ENCODE measurements at regions not wholly inside any gene's neighbourhood (a gene's known extent, or its start where the extent isn't known, plus 50 kb on each side); places are given as distances from the start of the nearest gene placed in this dataset.

DNA sequence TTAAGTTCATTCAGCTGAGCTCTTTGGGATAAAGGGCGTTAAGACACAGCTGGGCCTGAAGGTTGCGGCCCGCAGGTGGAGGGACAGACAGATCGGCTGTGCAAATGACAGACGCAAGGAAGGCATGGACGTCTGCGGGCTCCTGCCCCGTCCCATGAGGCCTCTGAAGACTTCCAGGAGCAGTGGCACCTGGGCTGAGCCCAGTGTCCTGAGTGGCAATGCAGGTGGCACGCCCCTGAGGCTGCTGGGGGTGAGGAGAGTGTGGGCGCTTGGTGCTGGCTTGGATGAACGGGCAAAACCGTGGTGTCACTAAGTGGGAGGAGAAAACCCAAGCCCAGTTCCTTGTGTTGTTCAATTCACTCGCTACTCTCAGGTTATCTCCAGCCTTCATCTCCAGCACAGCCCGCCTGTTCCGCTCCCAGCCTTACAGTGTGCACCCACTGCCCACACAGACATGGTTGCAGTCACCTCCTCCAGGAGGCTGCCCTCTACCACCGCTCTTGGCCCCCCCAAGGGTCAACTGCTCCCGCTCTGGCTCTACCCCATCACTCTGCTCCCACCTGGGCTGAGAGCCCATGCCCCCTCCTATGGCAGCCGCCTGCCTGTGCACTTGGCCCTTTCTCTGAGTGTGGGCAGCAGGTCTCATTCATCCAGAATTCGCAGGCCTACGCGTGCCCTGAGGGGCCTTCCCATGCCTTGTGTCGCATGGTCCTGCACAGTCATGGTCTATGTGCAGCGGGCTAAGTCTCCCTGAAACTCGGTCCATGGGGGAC is 50.3 kb downstream of the PTGR3 start:
- DNase-seq, result no peak

DNA sequence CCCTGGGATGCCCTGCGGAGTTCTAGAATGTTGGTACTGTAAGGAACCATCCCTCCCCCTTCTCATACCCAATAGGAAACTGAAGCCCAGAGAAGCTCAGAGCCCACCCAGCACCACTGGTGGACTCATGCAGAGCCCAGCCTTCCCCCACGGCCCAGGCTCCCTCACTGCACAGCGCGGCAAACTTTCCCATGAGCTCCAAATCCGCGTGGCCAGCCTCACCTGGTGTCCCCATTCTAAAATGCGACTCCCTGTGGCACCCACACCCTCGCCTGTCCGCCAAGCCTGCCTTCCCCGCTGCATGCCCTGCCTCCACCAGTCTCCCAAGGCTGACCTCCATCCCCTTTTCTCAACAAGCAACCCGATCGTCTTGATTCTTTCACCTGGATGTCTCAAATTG is 51.1 kb downstream of the PTGR3 start:
- DNase-seq, result no peak

DNA sequence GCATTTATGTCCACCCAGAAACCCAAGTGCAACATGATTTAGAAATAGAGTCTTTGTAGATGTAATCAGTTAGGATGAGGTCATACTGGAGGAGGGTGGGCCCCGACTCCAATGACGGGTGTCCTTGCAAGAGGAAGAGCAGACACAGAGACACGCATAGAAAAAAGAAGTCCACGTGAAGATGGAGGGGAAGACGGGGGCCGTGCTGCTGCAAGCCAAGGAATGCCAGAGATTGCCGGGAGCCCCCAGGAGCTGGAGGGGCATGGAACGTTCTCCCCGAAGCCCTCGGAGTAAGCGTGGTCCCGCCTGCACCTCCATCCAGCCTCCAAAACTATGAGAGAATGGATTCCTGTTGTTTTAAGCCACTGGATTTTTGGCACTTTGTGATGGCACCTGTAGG is 51.6 kb downstream of the PTGR3 start:
- DNase-seq, result no peak

GRCh38 chr18:75156831-75157230 is 52.1 kb downstream of the PTGR3 start:
- no peak for DNase-seq

DNA sequence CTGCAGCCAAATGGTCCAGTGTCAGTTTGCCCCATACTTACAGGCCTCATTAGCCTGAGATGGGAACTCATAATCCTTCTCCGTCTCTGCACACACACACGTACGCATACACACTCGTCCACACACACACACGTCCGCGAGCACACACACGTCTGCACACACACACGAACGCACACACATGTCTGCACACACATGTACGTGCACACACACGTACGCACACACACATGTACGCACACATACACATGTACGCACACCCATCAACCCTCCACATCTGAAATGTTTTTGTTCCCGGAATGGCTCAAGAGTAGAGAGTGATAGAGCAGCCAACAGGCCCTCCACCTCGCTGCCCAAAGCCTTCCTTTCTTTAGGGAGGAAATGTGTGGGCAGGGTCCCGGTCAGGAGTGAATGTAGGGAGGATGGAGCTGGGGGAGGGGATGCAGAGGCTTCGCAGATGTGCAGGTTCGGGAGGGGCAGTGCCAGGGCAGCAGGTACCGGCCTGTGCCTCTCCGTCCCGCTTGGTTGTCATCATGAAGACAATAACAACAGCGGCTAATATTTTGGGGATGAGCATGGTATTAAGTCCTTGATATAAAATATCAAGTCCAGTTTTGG is 52.7 kb downstream of the PTGR3 start:
- DNase-seq, result no peak

DNA sequence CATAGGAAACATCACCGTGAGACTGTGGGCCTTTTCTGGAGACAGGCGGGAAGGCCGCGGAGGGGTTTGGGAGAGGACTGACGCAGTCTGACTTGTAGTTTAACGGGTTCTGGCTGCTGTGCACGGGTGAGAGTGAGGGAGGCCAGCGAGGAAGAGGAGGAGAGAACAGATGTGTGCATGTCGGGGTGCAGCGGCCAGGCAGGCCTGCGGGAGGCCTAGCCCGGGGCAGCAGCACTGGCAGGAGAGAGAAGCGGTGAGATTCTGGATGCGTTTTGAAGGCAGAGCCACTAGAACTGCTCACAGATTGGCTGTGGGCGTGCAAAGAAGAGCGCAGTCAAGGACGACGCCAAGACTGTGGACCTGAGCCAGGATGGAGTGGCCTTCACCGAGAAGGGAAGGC is 53.9 kb downstream of the PTGR3 start:
- no peak for DNase-seq

DNA sequence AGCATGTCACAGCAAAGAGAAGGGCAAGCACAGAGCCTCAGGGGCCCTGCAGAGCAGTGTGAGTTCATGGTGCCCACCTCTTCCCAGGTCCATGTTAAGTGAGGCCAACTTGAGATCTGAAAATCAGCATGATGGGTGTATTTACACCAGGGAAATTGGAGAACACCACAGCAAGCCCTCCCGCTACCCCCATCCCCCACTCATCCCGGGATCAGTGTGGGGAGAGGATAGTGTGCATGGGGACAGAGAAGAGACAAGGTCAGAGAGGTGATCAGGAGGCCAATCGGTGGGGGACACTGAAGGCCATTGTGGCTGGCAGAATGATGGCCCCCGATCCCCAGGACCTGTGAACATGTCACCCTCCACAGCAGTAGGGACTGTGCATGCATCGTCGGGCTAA is 54.7 kb downstream of the PTGR3 start:
- DNase-seq, result no peak

DNA sequence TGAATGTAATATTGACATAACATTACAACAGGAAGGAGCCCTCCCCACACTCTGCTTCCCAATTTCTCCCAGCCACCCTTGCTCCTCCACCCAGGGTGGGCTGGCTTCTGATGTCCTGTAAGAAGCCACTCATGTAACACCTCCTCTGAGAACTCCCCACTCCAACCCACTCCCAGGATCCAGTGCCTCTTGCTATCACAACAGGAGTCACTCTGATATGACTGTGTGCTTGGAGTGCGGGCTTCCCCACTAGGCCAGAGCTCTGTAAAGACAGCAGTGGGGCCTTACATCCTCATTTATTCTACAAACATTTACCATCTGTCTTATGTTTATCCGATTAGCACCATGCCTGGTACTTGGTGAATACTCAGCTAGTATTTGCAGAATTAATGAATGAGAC is 65.1 kb downstream of the PTGR3 start:
- DNase-seq, result no peak

DNA sequence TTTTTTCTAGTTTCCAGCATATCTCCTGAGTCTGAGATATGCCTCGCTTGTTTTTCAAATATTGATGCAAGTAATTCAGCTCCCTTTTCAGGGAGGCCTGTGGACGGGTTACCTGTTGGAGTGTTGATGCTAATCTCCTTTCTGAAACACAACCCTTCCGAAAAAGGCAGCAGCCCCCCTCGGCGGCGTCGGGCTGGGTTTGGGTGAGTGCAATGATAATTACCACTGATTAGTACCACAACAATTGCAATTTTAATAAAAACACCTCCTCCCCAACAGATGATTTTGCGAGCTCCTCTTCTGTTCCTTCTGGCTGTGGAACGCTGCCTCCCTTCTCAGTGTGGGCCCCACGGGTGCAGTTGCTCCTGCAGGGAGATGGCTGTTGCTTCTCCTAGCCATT is 66.3 kb downstream of the PTGR3 start:
- DNase-seq, result no peak

DNA sequence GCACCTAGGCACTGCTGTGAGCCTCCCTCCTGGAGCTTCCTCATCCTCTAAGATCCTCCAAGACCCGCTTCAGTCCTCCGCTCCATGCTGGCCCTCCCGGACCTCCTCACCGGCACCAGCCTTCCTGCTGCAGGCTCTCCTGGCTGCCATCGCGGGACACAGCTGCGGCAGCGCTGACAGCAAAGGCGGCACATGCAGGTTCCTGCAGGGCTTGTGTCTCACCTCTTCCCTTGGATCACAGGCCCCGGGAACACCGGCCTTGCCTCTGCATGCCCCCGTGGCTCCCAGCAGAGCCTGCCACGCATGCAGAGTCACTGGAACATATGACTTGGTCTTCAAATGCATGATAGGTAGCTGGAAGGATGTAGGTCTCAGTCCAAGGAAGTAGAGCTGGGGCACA is 67.2 kb downstream of the PTGR3 start:
- DNase-seq, result no peak

GRCh38 chr18:75141166-75141565 is 67.8 kb downstream of the PTGR3 start:
- no peak for DNase-seq

- DNase-seq, result no peak
These were observed 68.6 kb downstream of the PTGR3 start for GRCh38 chr18:75140296-75140695.

DNA sequence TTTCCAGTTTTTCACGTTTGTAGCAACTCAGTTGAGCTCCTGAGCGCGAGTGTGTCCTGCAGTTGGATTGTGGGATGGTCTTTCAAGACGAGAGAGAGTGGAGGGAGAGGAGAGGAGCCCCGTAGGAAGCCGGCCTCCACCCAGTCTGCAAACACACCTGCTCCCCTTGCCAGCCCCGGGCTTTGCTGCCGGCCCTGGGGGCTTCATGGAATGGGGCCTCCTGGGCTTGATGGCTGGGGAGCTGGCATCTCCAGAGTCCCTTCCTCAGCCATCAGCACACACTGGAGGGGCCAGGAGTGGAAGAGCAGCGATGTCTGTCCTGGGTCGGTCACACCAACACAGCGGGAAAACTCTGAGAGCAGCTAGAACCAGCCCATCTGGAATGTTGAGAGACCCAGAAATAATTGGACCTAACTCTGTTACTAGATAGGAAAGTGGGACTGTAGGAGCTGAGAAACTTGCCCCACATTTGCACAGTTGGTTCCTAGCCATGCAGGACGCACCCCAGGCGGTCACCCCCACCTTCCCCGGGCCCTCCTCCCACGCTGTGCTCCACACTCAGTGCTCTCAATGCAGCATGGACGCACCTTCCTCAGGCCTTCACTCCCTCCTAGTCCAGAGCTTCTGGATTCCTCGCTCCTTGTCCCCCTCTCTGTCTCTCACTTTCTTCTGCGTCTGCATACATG is 69.6 kb downstream of the PTGR3 start:
- no peak for DNase-seq

DNA sequence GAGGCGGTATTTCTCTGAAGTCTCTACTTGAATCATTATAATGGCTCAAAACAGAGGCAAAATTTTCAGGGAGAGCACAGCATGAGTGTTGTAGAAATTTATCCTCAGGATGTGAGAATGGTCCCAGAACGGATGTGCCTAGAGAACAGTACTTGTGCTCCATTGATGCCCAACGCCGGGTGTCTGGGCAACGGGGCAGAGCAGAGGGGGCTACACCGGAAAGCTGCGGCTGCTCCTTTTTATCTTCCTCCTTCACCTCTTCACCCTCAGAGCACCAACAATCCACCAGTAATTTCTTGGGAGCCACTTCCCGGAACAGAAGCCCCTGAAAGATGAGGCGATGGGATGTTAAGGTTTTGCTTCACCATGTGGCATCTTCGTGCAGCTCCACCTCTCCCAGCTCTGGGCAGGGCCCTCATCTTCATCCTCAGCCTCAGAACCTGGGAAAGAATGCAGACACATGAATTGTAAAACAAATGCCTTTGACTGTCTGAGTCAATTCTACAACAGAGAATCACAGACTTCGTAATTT is 71.5 kb downstream of the PTGR3 start:
- no peak for DNase-seq

GRCh38 chr18:75135158-75135725 is 73.7 kb downstream of the PTGR3 start:
- DNase-seq, result no peak

GRCh38 chr18:75134611-75134975 is 74.3 kb downstream of the PTGR3 start:
- DNase-seq, result no peak

DNA sequence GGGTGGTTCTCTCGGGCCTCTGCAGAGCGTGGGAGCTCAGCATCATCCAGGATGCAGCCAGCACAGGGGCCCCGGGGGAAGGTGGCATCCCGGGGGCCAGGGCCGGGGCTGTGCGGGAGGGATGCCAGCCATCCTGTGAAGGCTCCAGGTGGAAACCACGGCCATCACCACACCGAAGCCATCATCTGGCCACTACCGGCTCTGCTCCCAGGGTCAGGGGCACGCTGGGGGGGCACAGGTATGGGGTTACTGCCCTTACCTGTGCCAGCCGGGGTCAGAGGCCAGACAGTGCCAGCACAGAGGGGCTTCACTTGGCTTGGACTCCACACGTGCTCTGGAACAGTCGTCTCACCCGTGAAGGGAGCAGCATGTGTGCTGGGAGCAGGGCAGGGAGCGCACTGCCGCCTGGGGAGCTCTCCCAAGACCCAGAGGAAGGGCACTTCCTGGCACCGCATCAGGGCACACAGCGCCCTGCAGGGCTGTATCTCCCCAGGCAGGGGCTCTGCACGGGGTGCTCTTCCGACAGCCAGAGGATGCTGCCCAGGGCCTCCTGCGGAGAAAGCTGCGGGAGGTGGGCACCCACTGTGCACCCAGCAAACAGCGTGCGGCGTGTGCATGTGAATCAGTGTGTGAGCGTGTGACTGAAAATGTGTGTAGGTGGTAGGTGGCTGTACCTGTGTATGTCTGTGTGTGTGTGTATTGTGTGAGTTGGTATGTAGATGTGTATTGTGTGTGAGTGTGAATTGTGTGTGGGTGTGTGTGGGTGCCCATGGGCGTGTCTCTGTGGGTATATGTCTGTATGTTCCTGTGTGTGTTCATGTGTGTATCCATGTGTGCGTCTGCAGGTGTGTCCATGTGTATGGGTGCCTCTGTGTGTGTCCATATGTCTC is 75.0 kb downstream of the PTGR3 start:
- no peak for DNase-seq

DNA sequence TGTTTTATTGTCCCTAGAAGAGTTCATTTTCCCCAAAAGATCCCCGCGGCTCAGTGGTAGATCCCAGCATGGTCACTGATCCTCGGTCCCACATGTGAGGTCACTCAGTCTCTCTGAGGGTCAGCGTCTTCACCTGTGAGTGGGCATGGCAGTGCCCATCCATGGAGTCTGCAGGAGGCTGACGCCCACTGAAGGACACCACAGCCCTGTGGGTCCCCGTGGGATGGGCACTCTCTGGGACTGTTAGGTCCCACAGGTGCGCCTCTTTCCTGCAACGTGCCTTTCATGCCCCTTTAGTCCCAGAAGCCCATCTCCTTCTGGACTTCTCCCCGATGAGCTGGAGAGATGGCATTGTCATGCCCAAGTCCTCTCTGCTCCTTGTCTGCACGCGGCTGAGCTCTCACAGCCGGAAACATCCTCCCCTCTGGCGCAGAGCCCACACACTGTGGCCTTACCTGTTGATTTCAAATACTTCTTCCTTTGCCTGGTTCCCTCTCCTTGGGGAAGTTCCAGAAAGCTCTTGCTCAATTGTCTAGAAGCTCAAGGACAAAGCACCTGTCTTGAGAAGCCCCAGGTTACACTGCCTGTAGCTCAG is 75.9 kb downstream of the PTGR3 start:
- no peak for DNase-seq

DNA sequence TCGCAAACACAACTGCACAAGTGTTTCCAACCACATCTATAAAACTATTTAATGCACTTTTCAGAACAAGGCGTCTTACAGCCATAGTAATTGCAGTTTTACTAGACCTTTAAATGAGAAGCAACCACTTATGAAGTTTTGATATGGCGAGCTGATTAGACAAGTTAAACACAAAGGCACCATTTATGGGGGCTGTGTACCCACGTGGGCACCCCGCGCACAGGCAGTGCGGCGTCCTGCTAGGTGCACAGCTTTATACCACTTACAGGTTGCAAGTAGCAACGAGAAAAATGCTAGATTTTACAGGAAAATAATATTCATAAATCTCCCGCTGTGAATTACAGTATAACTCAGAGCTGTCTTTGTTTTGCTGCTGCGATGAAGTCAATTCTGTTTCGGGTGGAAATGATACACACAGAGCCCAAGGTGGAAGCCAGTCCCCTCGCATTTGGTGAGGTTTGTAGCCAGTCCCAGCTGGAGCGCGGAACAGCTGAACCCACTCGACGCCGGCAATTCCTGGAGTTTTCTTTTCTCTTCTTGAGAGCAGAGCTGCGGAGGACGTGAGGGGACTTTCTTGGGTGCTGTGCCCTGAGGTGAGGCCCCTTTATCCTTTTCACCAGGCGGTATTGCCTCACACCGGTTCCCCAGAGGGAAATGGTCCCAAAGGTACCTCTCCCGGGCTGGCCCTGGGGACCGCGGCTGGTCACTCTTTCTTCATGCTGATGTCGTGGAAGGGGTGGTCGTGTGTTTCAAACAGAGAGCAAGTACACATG is 76.7 kb downstream of the PTGR3 start:
- no peak for DNase-seq

GRCh38 chr18:75131381-75132000 is 77.4 kb downstream of the PTGR3 start:
- DNase-seq, result no peak
